8988T (cell line): ENCODE measurements at regions not wholly inside any gene's neighbourhood (a gene's known extent, or its start where the extent isn't known, plus 50 kb on each side); places are given as distances from the start of the nearest gene placed in this dataset.

ENCODE experiments used
- DNase-seq: peaks from one replicate; pipeline ENCODE4 v3.0.0; 2011

DNA sequence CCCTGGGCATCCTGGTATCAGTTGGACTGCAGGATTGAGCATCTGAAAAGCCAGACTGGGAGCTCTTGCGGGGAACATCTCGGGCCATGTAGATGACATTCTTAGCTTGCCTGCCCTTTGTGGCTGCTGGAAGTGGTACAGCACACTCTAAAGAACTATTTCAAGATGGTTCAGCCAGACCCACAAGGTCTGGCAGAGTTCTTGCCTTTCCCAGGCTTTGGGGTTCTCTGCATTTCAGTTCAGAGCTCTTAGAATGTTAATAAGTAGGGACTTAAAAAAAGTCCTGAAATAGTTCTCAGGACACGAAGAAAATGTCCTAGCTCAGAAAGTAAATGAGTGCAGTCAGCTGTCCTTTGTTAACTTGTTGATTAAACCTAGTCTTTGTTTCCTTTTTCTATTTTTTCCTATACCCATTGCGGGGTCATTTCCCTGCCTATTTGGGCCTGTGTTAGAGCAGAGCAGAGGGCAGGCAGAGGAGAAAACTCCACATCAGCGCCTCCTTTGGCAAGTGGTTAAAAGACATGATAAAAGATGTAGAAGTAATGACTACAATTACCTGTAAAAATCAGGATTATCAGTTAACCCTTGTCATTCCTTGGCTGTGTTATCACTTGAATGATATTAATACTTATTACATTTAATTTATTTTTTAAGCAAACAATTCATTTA, 291.5 kb downstream of the ZSWIM6 start:
- no peak for DNase-seq

DNA sequence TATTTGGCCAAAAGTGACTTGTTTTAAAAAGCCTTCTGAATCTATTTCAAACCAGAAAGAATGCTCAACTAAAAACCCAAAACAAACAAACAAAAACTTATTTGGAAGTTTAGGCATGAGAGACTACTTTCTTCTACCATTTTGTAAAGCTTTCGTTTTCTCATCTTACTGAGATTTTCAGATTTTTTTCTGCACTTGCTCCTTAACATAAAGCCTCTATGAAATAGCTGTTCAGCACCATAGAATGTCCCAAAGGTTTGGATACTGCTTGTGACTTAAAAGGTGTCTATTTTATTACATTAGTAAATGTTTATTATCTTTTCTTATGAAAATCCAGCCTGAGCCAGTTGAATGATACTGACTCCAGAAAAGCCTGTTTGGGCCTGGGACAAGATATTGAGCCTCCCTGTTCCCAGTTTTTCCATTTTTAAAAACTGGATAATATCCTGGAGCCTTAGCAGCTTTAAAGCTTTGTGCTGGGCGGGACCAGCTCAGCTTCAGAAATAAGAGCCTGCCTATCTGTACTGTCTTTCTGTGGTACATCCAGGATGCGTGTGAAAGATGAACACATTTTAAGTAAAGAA, 292.6 kb downstream of the ZSWIM6 start:
- DNase-seq = no peak

DNA sequence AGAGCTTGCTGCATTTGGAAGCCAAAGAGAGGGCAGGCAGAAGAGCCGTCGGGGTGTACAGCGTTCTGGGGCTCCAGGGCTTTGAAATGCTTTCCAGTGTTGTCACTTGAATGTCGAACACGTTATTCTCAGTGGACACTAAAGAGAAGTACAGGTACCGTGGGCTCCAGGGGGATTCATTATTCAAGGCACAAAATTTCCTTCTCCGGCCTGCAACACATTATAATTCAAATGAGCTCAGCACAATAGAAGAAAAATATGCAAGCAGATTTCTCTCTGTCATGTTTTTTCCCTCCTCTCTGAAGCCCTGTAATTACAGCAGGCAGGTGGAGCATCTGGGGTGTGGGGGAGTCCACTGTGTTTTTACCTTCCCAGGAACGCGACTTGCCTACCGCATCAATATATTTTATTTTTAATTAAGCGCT, 293.1 kb downstream of the ZSWIM6 start:
- DNase-seq = no peak

DNA sequence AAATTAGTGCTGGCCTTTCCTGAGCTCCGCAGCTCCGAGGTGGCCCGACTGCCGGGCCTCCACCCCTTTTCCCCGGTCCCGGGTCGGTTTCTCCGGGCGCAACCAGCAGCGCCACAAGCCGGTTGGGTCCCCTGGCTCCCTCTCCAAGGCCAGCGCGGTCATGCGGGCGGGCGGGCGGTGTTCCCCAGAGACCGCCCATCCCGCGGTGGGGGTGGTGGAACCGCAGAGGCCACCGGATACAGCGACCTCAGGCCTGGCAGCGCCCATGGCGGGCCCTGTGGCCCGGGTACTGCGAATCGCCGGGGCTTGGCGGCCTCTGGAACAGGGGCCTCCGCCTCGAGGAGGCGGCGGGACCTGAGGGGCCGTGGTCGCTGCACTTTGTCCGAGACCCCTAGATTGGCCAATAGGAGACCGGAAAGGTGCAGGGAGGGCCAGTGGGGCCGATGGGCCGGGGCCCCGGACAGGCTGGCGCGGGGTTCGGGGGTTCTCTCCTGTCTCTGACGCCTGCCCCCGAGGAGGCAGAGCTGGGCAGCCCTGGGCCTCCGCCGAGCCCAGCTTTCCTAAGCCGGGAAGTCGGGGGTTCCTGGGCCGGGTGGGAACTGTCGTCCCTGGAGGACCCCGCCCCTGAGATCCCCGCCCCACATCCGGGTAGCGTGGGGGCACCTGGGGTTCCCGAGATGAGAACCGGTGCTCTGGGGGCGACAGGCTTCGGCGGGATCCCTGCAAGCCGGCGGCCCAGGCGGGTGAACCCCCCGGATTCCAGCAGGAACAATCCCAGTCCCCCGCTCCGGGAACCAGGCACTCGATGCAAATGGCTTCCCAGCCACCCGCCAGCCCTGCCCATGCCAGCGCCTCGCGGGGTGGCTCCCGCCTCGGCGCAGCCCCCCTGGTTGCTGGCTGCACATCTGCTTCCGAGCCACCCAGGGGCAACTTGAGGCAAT, 293.9 kb downstream of the ZSWIM6 start:
- peak; percentile 55 for DNase-seq

DNA sequence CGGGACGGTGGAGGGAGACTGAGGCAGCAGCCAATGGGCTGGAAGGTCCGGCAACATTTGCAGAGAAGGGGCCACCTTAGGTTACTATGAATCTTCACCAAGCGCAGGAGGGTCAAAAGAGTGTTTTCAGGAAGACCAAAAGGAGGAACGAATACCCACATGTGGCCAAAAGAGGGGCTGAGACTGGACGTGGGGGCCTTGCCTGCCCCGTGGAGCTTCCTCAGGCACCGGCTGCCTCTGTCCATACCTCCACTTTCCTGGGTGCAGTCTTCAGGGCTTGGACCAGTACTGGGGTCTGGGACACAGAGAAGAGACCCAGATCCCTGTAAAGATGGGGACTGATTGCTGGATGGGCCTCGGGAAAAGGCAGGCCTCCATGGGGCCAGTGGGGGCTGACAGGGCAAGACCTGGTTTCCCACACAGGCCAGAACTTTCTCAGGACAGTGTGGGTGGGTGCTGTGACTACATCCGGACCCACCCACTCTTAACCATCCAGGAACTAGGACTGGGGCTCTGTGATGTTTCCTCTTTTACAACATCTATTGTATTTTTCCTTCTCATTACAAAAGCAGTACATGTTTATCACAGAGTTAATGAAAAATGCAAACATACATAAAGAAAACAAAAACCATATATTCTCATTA, 294.7 kb downstream of the ZSWIM6 start:
- DNase-seq = no peak

DNA sequence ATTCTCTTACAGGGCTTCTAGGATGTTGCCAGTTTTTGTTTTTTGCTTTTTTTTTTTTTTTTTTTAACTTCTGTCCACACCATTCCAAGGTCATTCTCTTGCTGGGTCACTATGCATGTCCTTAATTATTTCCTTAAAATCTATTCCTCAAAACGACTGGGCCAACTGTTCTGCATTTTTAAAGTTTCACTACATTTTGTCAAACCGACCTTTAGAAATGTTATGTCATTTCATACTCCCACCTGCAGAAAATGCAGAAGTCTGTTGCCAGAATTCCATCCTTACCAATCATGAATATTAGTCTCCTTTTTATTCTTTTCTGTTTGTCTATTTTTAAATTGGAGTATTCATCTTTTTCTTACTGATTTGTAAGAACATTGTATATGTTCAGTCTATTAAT, 295.5 kb downstream of the ZSWIM6 start:
- DNase-seq = no peak

DNA sequence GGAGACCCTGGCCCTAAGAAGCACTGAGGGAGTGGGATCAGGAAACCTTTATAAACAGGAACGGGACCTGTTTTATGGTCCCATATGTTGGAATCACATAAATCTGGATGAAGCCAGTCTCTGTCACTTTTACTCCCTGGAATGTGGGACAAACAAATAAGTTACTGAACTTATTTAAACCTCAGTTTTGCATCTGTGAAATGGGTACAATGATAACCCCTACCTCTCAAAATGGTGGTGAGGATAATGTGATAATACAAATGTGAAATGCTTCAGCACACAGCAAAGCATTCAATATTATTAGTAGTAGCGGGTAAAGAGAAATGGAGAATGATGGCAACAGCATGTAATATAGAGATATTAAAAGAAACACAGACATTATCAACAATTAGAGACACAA, 298.9 kb downstream of the ZSWIM6 start:
- DNase-seq = no peak

DNA sequence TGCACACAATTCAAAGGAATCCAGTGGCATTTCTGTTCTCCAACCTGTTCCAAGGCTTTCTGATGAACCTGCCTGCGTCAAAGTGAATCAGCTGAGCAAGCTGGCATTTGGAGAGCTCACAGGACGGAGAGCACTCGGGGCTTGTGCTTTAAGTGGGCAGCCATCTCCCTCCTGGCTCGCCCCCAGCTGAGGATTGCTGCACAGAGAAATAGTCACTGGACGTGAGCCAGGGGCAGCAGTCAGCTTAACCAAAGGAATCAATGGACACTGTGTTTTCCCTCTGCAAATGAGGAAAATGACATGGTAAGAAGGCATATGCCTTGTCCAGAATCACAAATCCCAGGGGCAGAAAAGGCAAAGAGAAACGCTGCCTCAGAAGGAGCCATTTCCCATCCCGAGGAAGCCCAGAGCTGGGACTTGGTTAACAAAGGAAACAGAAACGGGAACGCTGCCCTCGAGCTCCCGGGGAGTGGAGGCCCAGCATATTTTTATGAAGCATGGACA, 299.4 kb downstream of the ZSWIM6 start:
- no peak for DNase-seq

DNA sequence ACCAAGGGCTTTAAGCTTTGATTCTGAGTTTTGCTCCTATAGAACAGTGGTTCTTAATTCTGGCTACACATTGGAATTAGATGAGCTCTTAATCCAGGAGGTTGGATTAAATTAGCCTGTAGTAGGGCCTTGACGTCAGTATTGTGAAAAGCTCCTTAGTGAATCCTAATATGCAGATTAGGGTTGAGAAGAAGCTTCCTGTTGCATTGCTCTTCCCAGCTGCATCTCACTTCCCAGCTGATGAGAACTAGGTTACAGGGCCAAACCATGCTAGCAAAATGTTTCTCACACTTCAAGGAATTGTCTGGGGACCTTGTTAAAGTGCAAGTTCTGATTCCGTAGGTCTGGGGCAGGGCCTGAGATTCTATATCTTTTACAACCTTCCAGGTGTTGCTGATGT, 300.0 kb downstream of the ZSWIM6 start:
- no peak for DNase-seq

DNA sequence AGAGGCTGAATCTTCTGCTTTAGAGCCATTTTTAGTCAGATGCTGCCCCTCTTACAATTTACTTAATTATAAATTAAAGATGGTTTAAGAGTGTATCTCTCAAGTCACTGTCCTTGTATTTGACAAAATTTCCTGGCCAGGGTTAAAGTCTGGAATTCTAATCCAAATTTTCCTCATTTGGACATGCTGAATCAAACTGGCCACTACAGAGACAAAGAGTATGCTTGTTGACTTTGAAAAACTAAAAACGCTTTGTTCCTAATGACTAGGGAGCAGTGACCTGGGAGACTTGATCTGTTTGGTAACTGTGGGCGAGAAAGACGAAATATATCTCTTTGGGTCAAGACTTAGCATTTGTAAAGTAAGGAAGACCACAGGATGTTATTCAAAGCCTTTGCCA, 303.2 kb downstream of the ZSWIM6 start:
- no peak for DNase-seq

DNA sequence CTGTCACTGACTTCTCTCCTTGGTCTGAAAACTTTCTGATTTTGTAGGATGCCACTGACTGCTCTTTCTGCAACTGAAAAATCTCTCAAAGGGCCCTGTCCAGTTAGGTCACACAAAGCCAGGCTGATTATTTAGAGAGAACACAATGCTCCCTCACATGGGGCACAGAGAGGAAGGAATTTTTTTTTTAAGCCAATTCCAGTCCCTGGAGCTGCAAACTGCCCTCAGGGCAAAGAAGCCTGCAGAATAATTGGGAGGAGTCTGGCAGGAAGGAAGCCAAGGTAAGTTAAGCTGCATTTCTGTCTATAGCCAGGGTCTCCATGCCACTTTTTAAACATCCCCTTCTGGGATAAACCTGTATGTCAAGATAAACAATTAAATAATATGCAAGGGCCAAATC, 305.5 kb downstream of the ZSWIM6 start:
- no peak for DNase-seq

DNA sequence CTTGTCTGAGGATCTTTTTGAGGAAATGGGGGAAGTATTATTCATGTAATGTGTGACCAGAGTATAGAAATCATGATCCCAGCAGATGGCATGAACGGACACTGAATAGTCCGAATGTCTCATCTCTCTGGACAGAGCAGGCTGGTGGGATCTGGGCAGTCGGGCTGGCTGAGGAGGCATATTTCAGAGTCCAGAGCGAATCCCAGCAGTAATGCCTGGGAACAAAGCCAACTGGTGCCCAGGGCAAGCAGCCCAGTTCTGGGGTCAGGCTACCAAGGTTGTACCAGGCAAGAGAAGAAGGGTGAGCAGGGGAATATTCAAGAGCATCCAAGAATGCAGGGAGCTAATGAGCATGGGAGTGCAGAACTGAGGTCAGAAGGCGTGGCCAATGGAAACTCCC, 306.4 kb downstream of the ZSWIM6 start:
- DNase-seq = no peak

DNA sequence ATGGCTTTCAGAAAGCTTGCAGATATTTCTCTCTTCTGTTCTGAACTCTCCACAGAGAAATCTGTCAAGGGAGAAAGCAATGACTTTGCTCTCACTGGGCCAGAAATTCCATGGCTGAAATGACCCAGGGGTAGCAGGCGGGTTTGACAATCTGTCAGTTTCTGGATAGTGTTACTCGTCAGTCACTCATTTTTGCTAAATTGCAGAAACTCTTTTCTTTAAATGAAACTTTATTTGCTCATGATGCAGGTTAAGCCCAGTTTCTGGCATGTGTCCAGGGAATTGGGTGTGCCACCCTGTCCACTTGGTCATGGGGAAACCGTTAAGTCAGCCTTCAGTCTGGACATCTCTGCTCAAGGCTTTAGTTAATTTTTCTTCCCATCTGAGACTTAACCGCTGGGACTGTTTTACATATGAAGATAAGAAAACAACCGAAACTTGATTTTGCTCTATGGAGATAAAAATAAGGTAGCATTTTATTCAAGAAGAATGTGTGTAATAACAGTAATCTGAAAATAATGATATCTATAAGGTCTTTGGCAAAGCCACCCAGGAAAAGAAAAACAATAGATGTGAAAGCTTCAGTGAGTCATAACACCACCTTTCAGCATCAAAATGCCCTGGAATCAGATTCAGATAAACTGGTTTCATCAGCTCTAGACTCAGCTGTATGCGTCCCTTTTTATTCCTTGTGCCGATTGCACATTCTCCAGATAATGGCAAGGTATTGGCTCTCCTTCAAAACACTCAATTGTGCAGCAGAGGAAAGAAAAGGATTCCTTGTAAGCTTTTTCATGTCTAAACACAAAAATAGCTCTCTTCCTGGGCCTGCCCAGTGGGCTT, 308.3 kb downstream of the ZSWIM6 start:
- DNase-seq = no peak

DNA sequence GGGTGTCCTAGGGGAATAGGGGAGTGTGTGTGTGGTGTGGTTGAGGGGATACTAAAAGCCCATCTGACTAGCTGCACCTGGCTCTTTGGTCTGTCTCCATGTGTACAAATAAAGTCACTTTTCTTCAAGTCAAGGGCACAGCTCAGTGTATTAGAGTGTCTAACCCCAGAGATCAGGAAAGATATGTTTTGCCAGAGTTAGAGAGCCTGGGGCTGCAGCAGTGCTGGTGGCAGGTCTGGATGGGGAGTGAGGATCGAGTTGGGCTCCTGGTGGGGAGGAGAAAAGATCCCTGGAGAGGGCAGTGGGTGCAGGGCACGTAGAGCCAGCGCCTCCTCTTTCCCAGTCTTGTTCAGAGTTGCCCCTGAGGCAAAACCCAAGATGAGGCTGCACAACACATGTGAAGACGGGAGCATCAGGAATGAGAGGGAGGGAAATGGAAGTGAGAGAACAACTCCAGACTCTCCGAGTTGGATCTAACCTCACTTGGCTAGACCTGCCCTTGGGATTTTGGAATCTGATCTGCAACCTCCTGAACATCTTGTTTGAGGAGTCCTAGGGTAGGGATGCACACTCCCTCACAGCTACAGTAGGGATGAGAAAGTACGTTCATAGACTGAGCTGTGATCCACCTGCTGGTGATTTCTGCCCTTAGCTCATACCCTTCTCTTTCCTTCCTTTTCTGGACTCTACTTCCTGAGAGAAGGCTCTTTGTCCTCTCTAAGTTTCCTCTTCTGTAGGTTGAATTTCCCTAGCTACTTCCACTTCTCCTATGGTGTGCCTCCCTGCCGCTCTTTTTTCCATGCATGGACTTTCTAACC, 309.9 kb downstream of the ZSWIM6 start:
- DNase-seq = no peak

DNA sequence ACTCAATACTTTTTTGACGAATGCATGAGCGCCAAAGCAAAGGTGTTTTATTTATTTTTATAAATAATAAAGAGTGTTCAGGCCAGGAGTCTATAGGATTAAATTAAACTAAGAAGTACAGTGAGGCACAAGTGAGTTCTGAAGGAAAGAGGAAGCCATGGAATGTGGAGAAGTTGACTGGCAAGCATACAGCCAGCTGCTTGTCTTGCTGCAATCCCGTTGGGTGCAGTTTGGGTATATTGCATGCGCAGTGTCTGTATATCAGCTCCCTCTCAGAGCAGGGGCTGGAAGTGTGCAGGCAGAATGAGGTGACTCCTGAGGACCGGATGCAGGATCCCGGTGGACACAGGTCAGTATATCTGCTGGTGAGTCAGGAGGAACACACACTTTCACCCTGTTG, 315.6 kb downstream of the ZSWIM6 start:
- no peak for DNase-seq

DNA sequence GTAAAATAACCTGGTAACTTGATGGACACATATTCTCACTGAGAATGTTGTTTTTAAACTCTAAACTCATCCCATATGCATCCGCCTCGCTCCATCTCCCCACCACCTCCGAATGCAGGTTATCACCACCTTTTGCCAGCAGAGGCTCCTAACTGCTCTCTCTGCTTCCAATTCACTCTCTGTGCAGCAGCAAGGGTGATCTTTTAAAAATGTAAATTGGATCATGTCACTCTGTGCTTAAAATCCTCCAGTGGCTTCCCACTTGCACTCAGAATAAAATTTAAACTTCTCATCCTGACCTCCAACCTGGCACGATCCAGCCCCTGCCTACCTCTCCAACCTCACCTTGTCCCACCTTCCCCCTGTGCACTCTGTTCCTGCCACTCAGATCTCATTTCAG, 317.2 kb downstream of the ZSWIM6 start:
- DNase-seq = no peak

DNA sequence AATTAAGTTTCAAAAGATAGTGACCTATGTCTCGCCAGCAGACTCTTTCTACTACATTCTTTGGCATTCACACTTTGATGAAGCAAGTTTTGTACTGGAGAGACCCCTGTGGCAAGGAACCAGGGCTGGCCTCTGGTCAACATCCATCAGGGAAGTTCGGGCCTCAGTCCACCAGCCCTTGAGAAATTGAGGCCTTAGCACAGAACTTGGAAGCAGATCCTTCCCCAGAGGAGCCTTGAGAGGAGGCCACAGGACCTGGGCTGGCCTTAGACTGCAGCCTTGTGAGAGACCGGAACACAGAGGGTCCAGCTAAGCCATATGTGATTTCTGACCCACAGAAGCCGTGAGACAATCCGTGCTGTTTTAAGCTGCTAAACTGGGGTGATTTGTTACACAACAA, 317.9 kb downstream of the ZSWIM6 start:
- DNase-seq = no peak

DNA sequence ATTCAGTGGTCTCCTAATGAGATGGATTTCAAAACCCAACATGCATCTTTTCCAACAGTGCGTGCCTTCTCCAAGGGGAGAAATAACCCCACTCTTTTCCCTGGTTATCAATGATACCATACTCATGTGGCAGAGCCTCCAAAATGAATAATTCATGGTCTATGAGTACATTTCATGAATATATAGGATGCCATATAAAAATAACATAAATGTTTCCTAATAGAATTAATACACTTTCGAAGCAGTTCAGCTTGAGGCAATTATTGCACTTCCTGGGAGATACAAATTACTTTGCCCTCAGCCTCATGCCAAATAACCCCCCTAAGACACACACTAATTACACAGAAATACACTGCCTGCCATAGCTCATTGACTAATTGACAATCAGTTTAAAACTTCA, 318.6 kb downstream of the ZSWIM6 start:
- no peak for DNase-seq

DNA sequence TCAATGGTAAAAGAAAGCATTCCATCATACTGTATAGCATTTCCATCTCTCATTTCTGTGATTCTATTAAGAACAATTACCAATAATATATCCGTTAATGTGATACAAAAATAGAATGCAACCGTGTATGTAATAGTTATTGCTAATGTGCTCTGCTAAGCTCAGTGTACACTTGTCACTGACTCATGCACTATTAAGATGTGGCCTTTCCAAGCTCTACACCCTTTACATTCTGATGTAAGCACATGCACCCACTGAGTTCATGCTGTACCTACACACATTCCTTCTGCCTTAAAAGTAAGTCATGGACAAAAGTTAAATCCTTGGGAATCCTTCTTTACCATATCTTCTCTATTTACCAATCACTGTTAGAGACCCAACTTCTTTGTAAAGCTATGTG, 319.1 kb downstream of the ZSWIM6 start:
- no peak for DNase-seq

DNA sequence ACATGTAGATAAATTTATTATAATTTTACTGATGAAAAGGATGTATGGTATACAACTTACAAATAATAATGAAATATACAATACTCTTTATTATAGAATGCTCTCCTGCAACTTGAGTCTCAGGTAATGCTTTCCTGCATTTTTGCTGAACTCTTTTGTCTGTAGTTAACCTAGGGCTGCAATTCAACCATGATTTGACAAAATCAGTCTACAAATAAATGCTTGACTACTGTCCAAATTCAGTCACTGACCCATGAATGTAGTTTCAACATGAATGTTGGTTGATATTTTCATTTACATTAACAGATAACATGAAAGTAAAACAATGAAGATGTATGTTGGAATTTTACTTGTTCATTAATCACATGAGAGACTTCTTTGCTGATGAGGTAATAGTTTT, 320.9 kb downstream of the ZSWIM6 start:
- no peak for DNase-seq

DNA sequence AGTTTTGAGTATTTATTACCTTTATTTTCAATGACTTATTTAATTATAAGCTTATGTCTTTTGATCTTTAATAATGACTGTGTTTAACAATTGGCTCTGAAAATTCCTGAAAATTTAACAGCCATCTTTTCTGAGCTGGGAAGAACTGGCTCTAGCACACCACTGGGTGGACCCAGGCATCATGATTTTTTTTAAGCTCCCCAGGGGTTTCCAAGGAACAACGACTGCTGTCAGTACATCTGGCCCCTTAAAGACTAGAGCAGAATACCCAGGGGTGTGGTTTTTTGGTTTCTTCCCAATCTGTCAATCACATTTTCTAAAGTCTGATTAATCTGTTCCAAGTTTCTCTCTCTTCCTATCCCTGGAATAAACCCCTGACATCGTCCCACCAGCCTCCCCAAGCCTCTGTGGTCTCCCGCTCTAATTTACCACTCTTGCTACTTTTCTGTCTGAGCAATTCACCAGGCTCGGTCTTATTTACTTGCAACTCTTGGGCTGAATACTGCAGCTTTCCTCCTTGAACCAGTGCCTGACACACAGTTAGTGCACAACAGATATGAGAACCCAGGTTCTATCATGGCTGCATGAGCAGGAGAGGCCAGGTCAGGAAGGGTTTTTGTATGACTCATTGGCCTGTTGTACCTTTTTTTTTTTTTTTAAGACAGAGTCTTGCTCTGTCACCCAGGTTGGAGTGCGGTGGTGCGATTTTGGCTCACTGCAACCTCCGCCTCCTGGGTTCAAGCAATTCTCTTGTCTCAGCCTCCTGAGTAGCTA, 321.9 kb downstream of the ZSWIM6 start:
- DNase-seq = no peak
